ACC112 (cell line): ENCODE measurements at regions not wholly inside any gene's neighbourhood (a gene's known extent, or its start where the extent isn't known, plus 50 kb on each side); places are given as distances from the start of the nearest gene placed in this dataset.
"Not testable (repeated sequence)": the region's sequence is repeated elsewhere in the genome, so short reads cannot be mapped to it uniquely, and the experiment has no call there.

Experiments
- H2AFZ ChIP-seq: fragments of 200-600 bp; sonication (generic); one replicate; pipeline ENCODE4 v1.6.0; 2017; ENCODE audit warnings: antibody characterized with exemption, low read length; ENCODE audit not compliant: unreplicated experiment
- H3K27ac ChIP-seq: fragments of 200-600 bp; sonication (generic); 2 replicates; pipeline ENCODE4 v1.5.1; 2014; ENCODE audit warnings: low read depth, mild to moderate bottlenecking, antibody characterized with exemption, low read length, moderate library complexity
- H3K27me3 ChIP-seq: fragments of 200-600 bp; sonication (generic); 2 replicates; pipeline ENCODE4 v1.6.1; 2014; ENCODE audit warnings: mild to moderate bottlenecking, antibody characterized with exemption, low read length, moderate library complexity, mixed read lengths; ENCODE audit not compliant: insufficient read depth
- H3K36me3 ChIP-seq: fragments of 200-600 bp; sonication (generic); 2 replicates; pipeline ENCODE4 v1.6.1; 2016; ENCODE audit warnings: mild to moderate bottlenecking, antibody characterized with exemption, low read length, moderate library complexity, mixed read lengths; ENCODE audit not compliant: insufficient read depth
- H3K4me1 ChIP-seq: fragments of 200-600 bp; sonication (generic); one replicate; pipeline ENCODE4 v1.6.1; 2016; ENCODE audit warnings: low read length, mixed read lengths; ENCODE audit not compliant: insufficient read depth, unreplicated experiment, control insufficient read depth
- H3K4me3 ChIP-seq: fragments of 200-600 bp; sonication (generic); 2 replicates; pipeline ENCODE4 v1.5.1; 2014; ENCODE audit warnings: mild to moderate bottlenecking, low read depth, low read length
- H3K79me2 ChIP-seq: fragments of 200-600 bp; sonication (generic); one replicate; pipeline ENCODE4 v1.6.0; 2016; ENCODE audit warnings: low read length; ENCODE audit not compliant: control insufficient read depth, unreplicated experiment, insufficient read depth

DNA sequence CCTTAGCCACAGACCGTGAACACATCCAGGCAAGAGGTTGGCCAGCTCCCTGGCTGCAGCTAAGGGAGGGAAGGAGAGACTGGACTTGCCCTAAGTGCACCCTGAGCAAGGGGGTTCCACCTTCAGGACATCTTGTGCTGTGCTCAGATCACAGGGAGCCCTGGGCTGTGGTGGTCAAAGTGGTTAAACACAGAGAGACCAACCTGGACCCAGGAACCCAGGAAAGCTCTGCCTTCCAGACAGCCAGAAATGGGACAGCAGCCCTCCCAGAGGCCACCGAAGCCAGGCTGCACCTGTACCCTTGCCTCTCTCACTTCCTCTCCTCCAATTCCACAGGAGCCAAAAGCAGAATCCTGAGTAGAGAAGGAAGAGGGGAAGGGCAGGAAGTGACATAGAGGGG is 105.2 kb upstream of the TMEM45B start:
- Histone ChIP-seq H2AFZ (no peak overlapping the region), H3K27ac (no peak overlapping the region), H3K4me3 (no peak overlapping the region), H3K27me3 (peaks cover 50% of the 10 kb centered on the region), H3K79me2 (no peaks in the 10 kb centered on the region), H3K36me3 (no peaks in the 10 kb centered on the region), H3K4me1 (no peaks in the 10 kb centered on the region)

- Histone ChIP-seq H3K4me3 (no peak overlapping the region), H3K36me3 (no peaks in the 10 kb centered on the region), H2AFZ (no peak overlapping the region), H3K27me3 (peaks cover 37% of the 10 kb centered on the region), H3K79me2 (no peaks in the 10 kb centered on the region), H3K4me1 (no peaks in the 10 kb centered on the region), H3K27ac (no peak overlapping the region)
These were observed 103.9 kb upstream of the TMEM45B start for GRCh38 chr11:129711760-129712159.

GRCh38 chr11:129712486-129713240 is 103.0 kb upstream of the TMEM45B start:
- not testable (repeated sequence) for H3K4me3 ChIP-seq, H3K4me1 ChIP-seq, H2AFZ ChIP-seq, H3K27ac ChIP-seq, H3K36me3 ChIP-seq, H3K79me2 ChIP-seq
- H3K27me3 ChIP-seq, result peaks cover 37% of the 10 kb centered on the region

DNA sequence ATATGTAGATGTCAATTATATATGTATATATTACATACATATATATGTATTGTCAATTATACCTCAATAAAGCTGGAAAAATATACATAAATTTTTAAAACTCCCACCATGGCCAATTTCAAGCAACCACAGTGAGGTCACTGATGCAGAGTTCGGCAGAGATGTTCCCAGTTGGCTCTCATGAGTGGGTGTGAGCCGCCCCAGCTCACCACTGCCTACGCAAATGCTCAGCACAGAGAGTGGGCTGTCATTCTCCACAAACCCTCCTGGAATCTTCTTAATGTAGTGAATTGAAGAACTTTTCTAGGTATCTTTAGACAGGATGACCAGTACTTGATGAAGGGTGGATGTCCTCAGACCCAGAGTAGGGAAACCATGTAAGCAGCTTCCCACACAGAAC is 96.6 kb upstream of the TMEM45B start:
- H3K4me1 ChIP-seq, result no peaks in the 10 kb centered on the region
- no peak overlapping the region for H2AFZ ChIP-seq
- no peaks in the 10 kb centered on the region for H3K79me2 ChIP-seq
- no peaks in the 10 kb centered on the region for H3K36me3 ChIP-seq
- no peak overlapping the region for H3K4me3 ChIP-seq
- no peak overlapping the region for H3K27ac ChIP-seq
- peaks cover 44% of the 10 kb centered on the region for H3K27me3 ChIP-seq

DNA sequence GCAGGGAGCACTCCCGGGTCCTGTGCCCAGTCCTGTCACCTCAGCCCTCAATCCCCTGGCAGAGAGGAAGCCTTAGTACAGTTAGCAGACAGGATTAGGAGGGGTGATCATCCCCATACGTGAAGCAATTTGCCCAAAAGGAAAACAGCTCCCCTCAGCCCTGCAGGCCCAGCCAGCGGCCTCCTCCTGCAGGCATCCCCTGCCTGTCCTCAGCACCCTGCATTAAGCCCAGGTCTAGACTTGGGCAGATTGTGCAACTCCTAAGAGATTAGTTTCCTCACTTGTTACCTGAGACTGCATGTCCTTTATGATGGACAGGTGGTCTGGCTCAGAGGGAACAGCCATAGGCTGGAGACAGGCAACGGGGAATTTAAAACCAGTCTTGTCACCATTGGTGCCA is 95.5 kb upstream of the TMEM45B start:
- H2AFZ ChIP-seq, result no peak overlapping the region
- no peak overlapping the region for H3K27ac ChIP-seq
- no peak overlapping the region for H3K4me3 ChIP-seq
- H3K79me2 ChIP-seq, result no peaks in the 10 kb centered on the region
- peaks cover 54% of the 10 kb centered on the region for H3K27me3 ChIP-seq
- H3K36me3 ChIP-seq, result no peaks in the 10 kb centered on the region
- H3K4me1 ChIP-seq, result no peaks in the 10 kb centered on the region

- H3K79me2 ChIP-seq, result no peaks in the 10 kb centered on the region
- H3K36me3 ChIP-seq, result no peaks in the 10 kb centered on the region
- no peak overlapping the region for H2AFZ ChIP-seq
- peaks cover 62% of the 10 kb centered on the region for H3K27me3 ChIP-seq
- no peak overlapping the region for H3K27ac ChIP-seq
- no peak overlapping the region for H3K4me3 ChIP-seq
- no peaks in the 10 kb centered on the region for H3K4me1 ChIP-seq
These were observed 94.7 kb upstream of the TMEM45B start for GRCh38 chr11:129720994-129721393.

DNA sequence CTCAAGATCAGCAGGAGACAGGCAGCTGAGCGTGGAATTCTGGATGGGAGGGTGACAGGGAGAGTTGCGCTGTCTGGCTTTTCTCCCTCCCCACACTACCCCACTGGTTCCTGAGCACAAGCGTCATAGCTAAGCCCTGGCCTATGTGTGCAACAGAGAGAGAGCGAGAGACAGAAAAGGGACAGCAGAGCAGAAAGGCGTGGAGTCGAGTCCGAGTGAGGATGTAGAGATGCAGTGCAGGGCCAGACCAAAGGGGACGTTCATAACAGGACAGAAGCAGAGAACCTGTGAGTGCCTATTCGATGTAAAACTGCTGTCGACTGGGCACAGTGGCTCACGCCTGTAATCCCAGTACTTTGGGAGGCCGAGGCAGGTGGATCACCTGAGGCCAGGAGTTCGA is 94.0 kb upstream of the TMEM45B start:
- H3K4me1 ChIP-seq, result no peaks in the 10 kb centered on the region
- H2AFZ ChIP-seq, result no peak overlapping the region
- no peaks in the 10 kb centered on the region for H3K36me3 ChIP-seq
- H3K4me3 ChIP-seq, result no peak overlapping the region
- no peaks in the 10 kb centered on the region for H3K79me2 ChIP-seq
- no peak overlapping the region for H3K27ac ChIP-seq
- H3K27me3 ChIP-seq, result peaks cover 63% of the 10 kb centered on the region

- H3K27ac ChIP-seq, result no peak overlapping the region
- H2AFZ ChIP-seq, result no peak overlapping the region
- peaks cover 70% of the 10 kb centered on the region for H3K27me3 ChIP-seq
- H3K79me2 ChIP-seq, result no peaks in the 10 kb centered on the region
- no peak overlapping the region for H3K4me3 ChIP-seq
- H3K36me3 ChIP-seq, result no peaks in the 10 kb centered on the region
- no peaks in the 10 kb centered on the region for H3K4me1 ChIP-seq
These were observed 93.1 kb upstream of the TMEM45B start for GRCh38 chr11:129722529-129722928.

- Histone ChIP-seq H3K36me3 (no peaks in the 10 kb centered on the region), H3K79me2 (no peaks in the 10 kb centered on the region), H3K27me3 (peaks cover 77% of the 10 kb centered on the region), H3K4me3 (no peak overlapping the region), H3K27ac (no peak overlapping the region), H2AFZ (no peak overlapping the region), H3K4me1 (no peaks in the 10 kb centered on the region)
These were observed 92.4 kb upstream of the TMEM45B start for GRCh38 chr11:129723146-129723760.

DNA sequence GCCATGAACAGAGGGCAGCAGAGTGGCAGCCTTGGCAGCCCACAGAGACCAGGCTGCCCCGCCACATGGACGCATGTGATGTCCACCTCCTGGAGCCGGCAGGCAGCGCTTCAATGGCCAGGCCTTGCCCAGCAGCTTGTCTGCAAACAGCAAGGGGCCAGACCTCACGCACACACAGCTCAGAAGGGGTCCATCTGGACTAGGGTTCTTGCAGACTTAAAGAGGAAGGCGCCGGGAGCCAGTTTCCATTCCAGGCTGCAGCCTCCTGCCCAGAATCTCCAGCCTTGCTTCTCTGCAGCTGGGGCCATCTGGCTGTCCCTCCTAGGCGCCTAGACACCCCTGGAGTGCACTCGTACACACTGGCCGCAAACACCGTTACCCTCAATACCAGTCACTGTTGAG is 91.9 kb upstream of the TMEM45B start:
- H3K79me2 ChIP-seq, result no peaks in the 10 kb centered on the region
- no peak overlapping the region for H3K4me3 ChIP-seq
- no peak overlapping the region for H2AFZ ChIP-seq
- H3K36me3 ChIP-seq, result no peaks in the 10 kb centered on the region
- H3K4me1 ChIP-seq, result no peaks in the 10 kb centered on the region
- H3K27ac ChIP-seq, result no peak overlapping the region
- H3K27me3 ChIP-seq, result peaks cover 81% of the 10 kb centered on the region

GRCh38 chr11:129724866-129725265 is 90.8 kb upstream of the TMEM45B start:
- Histone ChIP-seq H3K27me3 (peaks cover 84% of the 10 kb centered on the region), H3K4me3 (no peak overlapping the region), H3K79me2 (no peaks in the 10 kb centered on the region), H2AFZ (no peak overlapping the region), H3K36me3 (no peaks in the 10 kb centered on the region), H3K27ac (no peak overlapping the region), H3K4me1 (no peaks in the 10 kb centered on the region)
